PC-9 (cell line): ENCODE measurements at regions not wholly inside any gene's neighbourhood (a gene's known extent, or its start where the extent isn't known, plus 50 kb on each side); places are given as distances from the start of the nearest gene placed in this dataset.

ENCODE experiments used
- CTCF ChIP-seq: fragments of 200-600 bp; sonication (generic); conservative IDR thresholded peaks from 2 replicates; pipeline ENCODE4 v1.6.1; 2017; ENCODE audit warnings: mixed run types, antibody characterized with exemption, mild to moderate bottlenecking, moderate library complexity
- EZH2 ChIP-seq: fragments of 200-600 bp; sonication (generic); IDR thresholded peaks from 2 replicates; pipeline ENCODE4 v1.8.0; 2017; ENCODE audit warnings: antibody characterized with exemption, low read depth

- no peak for TF ChIP-seq CTCF
- TF ChIP-seq EZH2, result no peak
Measured at GRCh38 chr7:41899823-41900433, 197.0 kb upstream of the INHBA start.
